NCI-H128 (cell line): ENCODE measurements at regions not wholly inside any gene's neighbourhood (a gene's known extent, or its start where the extent isn't known, plus 50 kb on each side); places are given as distances from the start of the nearest gene placed in this dataset.

Source experiments
- DNase-seq: peaks from one replicate; lab custom pipeline; 2025; ENCODE audit not compliant: unreplicated experiment; lab: John Stamatoyannopoulos, UW

DNA sequence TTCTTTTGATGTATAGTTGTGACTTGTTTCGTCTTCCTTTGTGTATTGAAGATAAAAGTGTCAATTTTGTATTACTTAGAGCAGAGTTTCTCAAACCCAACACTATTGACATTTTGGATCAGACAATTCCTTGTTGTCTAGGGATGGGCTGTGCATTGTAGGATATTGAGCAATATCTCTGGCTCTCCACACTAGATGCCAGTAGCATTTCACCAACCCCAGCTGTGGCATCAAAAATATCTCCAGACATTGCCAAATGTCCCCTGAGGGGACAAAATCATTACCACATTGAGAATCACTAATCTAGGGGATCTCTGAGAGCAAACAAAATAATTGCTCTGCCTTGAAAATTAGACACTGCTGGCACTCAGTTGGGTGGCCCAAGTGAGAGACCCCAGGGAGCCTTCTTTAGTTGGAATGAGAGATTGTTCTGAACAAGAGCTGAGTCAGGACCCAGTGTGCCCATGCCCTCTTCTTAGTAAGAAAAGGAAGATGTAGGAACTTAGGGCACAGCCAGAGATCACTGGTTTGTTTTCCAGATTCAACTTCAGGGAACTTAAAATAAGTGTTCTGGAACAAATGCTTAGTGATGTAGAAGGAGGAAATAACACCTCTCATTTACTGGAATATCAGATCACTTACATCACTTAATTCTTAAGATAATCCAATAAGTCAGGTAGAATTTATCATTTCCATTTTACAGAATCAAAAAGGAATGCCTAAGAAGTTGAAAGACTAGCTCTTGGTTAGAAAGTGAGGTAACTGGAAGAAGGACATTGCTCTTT lies 466.6 kb upstream of the TNP1 start:
- no peak for DNase-seq

DNA sequence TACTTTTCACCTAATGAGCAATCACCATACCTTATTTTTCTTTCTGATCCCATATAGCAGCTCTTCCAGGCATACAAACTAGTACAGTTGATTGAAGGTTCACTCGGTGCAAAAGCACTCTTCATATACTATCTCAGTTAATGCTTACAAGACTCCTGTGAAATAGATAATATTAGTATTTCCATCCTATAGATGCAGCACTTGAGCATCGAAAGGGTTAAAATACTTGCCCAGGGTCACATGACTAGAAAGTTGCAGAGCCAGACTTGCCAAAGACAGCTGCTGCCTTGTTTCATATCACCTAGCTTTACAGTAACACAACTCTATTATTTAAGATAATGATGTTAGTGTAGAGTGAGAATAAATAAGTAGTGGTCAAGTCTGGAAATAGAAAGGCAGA lies 466.0 kb upstream of the TNP1 start:
- no peak for DNase-seq

DNA sequence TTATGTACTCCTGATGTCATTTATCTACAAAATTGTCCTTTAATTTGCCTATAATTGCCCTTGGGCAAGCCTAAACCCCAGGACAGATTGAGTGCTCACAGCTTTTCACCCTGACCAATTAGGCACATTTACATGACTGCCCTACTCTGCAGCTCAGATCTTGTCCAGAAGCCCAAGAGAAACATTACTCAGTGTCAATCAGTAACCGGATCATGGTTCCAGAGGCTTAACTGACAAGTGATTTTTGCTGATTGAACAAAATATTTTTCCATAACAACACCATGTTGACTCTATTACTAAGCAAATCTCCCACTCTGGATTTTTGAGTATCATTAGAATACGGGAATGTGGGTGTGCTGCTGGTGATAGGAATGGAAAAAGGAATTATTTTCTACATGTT lies 465.4 kb upstream of the TNP1 start:
- no peak for DNase-seq

DNA sequence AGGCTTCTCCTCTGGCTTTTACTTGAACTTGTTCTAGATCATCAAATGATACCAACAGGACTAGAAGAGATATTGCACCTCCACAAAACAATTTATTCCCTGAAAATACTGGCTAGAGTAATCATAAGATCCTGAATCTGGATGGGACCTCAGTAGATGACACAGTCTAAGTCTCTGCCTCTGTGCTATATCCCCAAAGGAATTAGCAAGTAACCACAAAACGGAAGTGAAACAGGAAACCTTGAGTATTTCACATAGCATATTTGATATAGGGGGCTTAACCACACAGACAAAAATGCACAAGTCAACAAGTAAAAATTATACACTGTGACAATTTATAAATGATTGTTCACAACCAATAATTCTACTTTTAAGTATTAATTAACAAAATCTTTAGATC lies 456.9 kb upstream of the TNP1 start:
- no peak for DNase-seq

DNA sequence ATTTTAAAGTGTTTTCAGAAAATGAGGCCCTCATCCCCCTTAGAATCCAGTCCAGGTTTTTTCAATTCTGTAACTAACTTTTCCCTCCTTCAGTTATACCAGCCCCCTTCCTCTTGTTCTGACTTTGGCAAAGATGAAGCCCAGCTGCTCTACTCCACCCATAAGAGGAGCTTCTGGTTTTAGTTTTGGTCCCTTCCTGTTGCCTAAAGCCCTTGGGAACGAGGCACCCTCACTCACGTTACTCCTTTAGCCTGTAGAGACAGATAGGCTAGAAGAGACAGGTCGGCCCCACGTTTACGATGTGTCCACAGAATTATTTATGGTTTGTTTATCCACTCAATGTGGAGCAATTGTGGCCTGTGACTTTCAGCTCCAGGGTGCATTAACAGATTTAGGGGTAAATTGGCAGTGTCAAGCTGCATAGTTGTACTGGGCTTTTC lies 454.2 kb upstream of the TNP1 start:
- no peak for DNase-seq

DNA sequence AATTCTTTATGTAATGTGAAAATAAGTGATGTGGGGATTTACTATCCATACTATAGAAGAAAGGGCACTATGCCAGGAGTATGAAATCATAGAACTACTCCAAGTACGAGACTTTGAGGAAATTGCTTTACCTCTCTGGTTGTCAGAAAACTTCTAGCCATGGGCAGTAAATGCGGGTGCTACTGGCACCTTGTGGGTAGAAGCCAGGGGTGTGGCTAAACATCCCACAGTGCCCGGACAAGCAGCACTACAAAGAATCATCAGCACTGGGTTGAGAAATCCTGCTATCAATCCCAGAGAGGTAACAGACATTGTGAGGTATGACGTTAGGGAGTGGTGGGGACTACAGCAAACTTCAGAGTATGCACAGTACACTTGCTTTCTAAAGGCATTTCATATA lies 453.5 kb upstream of the TNP1 start:
- DNase-seq: no peak

DNA sequence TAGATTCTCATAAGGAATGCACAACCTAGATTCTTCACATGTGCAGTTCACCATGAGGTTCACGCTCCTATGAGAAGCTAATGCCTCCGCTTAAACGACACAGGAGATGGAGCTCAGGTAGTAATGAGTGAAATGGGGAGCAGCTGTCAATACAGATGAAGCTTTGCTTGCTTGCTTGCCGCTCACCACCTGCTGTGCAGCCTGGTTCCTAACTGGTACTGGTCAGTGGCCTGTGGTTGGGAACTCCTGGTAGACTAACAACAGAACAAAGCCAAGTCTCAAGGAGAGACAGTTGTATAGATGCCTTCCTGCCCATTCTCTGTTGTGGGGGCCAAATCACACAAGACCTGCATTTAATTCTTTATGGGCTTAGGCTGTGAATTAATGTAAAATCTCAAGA lies 449.2 kb upstream of the TNP1 start:
- DNase-seq: no peak

DNA sequence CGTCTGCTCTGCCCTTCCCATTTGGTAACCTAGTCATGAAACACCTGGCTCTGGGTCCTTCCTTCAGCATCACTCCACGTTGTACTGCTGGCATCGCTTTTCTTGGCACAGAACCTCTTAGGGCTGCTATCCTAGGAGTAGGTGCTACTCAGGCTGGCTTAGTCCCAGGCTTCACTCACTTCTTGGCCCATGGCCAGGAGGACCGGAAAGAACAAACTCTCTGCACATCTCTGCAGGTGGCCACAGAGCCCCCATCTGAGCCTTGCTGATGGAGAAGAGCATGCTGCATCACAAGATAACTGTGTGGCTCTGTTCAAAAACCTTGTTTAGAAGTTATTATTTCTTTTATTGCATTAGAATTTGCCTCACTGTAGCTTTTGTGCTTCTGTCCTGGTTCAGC lies 447.2 kb upstream of the TNP1 start:
- DNase-seq: no peak

DNA sequence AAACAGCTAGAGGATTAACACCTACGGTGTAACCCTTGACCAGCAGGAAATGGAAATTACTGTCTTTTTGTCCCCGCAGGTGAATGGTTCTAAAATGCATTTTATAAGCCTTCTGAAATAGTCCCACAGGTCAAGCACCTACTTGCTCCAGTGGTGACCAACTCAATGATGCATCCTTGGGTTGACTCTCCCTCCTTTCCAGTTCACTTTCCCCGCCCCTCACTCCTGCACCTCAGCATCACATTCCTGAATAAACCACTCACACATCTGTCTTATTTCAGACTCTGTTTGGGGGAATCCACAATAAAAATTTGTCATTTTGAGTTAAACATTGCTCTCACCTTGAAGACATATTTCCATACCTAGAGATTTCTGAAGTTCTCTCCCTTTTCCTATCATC lies 446.0 kb upstream of the TNP1 start:
- DNase-seq: no peak

DNA sequence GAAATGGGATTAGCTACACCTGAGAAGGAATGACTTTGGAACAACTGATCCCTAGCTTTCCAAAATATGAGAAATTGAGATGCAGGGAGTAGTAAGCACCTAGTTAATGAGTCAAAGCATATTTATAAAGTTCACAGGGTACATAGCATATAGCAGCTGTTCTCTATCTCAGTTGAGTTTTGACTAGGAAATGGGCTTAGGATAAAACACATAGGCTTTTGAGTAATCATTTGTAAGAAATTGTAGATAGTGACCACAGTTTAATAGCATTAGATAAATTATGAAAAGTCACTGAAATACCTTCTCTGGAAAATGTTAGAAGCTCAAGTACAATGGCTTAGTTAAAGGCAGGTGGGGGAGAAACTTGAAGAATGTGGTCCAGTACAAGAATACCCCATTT lies 444.7 kb upstream of the TNP1 start:
- DNase-seq: no peak

DNA sequence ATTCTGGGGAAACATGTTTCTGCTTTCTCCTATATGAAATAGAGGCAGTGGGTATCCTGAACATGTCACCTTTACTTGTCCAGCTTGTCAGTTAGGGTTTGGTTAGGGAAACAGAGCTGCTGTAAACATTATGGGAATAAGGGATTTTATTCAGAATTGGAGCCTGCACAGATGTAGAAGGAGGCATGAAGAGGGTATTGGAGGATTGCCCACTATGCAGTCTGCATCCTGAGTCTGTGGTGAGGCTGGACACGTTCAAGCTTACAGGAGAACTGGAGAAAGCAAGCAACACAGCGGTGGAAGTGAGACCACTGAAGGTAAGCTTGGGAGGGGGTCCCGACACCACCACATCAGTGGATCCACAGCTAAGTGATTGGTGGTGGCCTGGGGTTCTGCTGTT lies 443.0 kb upstream of the TNP1 start:
- DNase-seq: no peak

DNA sequence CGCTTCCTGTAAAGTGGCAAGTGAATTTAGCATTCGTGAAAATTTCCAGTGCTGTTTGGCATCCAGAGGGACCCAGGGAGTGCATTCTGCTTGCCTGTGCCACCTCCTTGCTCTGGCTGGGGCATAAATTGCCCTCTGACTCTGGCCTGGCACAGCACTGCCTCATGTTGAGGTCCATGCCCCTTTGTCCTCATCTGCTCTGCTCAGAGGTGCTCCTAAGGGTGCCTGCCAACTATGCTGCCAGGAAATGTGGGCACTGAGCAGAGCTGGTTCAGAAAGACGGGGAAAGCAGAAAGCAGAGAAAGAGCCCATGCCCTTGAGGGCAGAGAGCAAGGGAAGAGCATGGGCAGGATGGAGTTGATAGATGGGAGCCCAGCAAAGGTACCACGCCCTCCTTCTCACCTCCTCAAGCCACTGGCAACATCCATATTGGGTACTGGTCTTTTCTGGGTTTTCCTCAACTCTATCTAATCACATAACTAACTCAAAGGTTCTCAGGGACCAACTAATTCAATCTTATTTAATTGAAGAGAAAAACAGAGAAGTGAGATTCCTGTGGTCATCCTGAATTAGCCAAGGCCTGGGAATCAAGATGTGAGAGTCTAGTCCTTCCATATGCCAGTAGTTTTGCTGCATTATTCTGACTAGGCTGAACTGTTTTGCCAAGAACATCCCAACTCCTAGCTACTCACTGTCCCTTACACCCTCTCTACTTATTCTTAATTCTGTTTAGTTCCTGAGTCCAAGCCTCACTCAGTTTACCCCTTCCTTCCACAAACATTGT lies 441.5 kb upstream of the TNP1 start:
- DNase-seq: no peak

DNA sequence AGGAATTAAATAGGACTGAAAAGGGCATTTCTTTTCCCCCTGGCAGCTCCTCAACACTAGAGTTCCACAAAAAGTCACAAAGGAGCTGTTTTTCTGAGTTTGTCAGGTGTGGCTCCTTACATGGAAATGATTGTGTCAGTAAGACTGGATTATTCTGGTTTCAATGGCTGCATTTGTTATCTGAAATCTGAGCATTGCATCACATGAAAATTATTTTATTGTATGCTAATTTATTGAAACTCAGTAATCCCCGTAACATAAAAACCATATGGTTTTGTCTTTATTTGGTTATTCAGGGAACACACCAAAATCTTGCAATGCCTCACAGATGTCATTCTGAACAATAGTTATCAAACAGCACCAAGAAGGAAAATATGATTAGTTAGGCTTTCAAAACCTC lies 439.7 kb upstream of the TNP1 start:
- DNase-seq: no peak

DNA sequence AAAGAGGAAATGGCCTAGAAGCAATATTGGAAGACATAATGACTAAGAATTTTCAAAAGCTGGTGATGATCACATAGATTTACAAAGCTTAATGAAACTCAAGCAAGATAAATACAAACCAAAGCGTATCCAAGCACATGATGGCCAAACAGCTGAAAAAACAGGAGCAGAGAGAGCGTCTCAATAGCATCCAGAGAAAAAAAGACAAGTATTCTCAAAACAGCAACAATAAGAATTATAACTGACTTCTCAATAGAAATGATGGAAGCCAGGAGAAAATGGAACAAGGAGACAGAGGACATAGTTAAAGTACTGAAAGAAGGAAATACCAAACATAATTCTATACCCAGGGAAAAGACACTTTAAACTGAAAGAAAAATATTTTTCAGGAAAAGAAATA lies 437.2 kb upstream of the TNP1 start:
- DNase-seq: no peak

DNA sequence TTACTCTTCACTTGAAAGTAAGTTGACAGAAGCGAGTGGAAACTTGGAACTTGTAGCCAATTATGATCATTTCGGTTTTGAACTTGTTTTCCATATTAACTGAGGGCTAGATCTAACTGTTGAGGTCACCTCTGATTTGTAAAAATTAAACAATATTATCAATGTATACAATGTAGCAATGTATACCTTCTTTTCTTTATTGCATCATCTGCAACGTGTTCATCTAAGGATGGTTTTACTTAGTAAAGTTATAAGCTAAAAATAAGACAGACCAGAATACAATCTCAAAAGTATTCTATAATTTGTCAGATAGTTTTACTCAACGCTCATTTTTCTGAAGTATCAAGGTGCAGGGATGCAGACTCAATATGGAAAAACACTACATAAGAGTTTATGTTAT lies 435.0 kb upstream of the TNP1 start:
- no peak for DNase-seq

DNA sequence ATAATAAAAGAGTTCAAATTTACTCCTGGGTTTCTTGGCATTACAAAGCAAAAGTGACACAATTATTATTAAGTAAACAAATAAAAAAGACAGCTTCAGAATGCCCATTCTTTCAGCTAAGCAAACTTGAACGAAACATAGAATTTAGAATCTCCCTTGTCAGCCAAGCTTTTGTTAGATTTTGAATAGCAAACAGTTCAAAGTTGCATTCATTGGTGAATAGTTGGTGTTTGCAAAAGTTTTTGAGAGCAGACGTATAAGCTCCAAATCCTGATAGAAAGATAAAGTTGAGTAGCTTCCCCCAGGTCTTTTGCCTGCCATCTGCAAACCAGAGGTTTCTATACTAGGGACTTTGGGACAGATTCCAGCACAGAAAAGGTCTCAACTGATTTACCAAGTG lies 434.3 kb upstream of the TNP1 start:
- no peak for DNase-seq

DNA sequence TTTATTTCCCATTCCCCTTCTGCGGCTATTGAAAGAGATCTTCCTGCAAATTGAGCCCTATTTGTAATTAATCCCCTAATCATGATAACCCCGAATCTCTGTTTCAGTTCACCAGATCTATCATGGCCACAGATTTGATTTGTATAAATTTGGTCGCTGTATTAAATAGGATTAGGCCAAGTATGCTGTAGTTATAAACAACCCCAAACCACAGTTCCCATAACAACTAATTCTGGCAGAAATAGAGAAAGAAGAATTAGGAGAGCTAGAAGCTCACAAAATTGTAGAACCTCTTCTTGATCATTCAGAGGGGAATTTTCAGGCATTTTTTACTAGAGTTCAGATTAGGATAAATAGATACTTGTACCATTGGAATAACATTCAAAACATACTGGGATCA lies 433.7 kb upstream of the TNP1 start:
- DNase-seq: no peak

DNA sequence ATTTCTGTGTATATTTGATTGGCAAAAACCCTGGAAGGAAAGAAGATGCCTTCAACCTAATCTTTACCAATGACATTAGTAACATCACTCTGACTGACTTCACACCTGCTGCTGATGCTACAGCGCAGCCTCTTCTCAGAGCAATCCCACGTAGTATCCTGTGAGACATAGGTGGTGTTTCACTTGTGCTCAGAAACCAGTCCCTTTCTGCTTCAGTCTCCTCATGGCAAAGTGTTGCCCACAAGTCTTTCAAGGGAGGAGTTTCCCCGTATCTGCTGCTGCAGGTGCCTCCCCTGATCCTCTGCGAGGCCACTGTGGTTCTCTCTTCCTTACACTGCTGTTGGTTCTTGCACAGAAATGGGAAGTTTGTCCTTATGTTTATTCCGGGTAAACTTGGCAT lies 433.2 kb upstream of the TNP1 start:
- no peak for DNase-seq

DNA sequence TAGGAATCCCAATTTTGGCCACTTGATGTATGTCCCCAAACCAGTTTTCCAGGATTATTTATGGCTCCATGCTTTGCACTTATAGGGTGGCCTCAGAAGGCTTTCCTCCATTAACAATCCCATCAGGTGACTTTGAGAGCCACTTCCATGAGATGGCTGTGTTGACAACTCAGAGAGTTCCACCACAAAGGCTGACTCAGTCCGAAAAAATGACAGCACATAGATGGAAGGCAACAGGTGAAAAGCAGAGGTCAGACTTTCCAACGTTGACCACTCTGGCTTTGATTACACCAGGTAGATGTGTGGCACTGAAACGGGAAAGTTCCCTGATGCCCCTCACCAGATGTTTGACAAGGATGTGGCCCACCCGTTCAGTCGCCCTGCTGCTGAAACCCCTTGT lies 431.4 kb upstream of the TNP1 start:
- no peak for DNase-seq

DNA sequence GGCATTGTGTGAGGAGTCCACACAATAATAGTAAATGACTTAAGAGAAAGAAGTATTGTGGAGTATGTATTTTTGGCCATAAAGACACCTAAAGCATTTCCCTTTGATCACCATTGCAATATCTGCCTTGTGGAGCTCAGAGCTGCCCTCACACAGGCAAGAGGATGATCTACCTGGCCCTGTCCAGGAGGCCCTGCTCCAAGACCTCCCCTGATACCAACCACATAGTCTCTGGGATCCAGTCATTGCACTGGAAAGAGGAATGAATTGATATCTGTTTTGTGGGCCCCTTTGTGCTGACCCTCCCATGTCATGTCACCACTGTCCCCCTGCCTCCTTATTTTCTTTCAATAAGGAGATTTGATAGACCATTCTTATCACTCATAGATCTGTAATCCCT lies 430.6 kb upstream of the TNP1 start:
- DNase-seq: no peak

DNA sequence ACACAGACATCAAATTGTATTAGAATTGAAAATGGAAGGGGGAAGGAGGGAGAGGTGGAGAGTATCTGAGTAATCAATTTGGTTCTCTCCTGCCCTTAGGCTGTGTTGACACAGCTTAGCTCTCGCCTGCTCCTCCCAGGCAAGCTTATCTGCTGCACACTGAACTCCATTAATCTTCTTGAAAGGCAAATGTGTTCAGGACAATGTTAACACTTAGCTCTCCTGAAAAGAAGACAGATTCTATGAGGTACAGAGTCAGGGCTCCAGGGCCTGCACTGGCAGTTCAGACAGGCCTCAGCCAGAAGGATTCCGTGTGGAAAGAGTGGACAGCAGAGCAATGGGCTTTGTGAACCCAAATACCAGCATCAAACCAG lies 430.0 kb upstream of the TNP1 start:
- DNase-seq: peak; percentile 35

DNA sequence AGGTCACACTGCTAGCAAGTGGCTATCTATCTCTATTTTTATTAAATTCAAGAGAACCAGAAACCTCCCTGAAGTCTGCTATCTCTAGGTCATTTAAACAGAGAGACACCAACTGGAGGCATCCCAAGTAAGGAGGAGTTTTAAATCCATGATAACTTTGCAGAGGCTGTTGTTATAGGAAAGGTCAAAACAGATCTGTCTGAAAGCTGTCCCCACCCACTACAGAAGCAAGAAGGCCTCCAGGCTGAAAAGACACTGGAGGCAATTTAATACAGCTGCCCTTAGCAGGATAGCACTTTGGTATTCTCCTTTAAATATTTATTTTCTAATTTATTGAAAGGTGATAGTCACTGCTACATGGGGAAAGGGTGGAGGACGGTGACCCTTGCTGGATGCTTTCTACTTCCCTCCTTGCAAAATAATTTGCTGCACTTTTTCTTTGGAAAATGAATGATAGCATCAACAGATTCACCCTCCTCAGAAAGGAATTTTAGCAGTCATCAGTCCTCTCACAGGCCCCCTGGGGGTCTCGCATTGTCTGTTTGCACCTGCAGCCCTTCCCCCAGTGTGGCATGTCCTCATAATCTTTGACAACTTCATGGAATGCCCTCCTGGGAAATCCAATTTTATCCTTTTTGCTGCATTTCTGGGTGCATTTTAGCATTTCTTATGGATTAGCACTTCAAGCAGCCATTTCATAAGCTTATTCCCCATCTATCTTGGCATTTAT lies 429.5 kb upstream of the TNP1 start:
- DNase-seq: no peak
